H1 (cell line): ENCODE measurements at regions not wholly inside any gene's neighbourhood (a gene's known extent, or its start where the extent isn't known, plus 50 kb on each side); places are given as distances from the start of the nearest gene placed in this dataset.

ENCODE experiments used
- CTCF ChIA-PET: fragments of 300-600 bp; sonication (Branson Sonifier 250); formaldehyde crosslinking; loops from one replicate; lab custom pipeline; 2021; ENCODE audit not compliant: partially characterized antibody; lab: Charles Lee
- POLR2A ChIA-PET: fragments of 300-600 bp; sonication (Branson Sonifier 250); formaldehyde crosslinking; loops from one replicate; lab custom pipeline; 2021; ENCODE audit warnings: inconsistent platforms; ENCODE audit not compliant: partially characterized antibody; lab: Charles Lee
- DNase-seq, 2 experiments: peaks; one replicate each; pipeline versions ENCODE4 v3.0.0 to v3.0.0-alpha.2; 2010 to 2022; ENCODE audit warnings: low spot score in 2 of 2, low read depth in 1 of 2, mixed read lengths in 1 of 2
- FAIRE-seq: peaks from 2 replicates; lab custom pipeline; 2011; peaks lifted over from hg19 to GRCh38; lab: Jason Lieb, UNC
- H2AFZ ChIP-seq: 2 replicates; pipeline ENCODE4 v1.8.1; 2012; ENCODE audit warnings: low read length, inconsistent platforms
- H2AK5ac ChIP-seq: 2 replicates; pipeline ENCODE4 v1.6.1; 2013; ENCODE audit warnings: low read depth, low read length
- H2BK120ac ChIP-seq: replicated peaks from 2 replicates; pipeline ENCODE3; 2013; ENCODE audit warnings: low read depth, low read length, inconsistent platforms
- H2BK12ac ChIP-seq: 2 replicates; pipeline ENCODE4 v1.6.1; 2013; ENCODE audit warnings: low read depth, low read length
- H2BK15ac ChIP-seq: 2 replicates; pipeline ENCODE4 v1.6.1; 2013; ENCODE audit warnings: low read length
- H2BK20ac ChIP-seq: 2 replicates; pipeline ENCODE4 v1.6.1; 2013; ENCODE audit warnings: low read length
- H2BK5ac ChIP-seq: 2 replicates; pipeline ENCODE4 v1.6.1; 2013; ENCODE audit warnings: low read depth, low read length
- H3K14ac ChIP-seq: 2 replicates; pipeline ENCODE4 v1.6.1; 2013; ENCODE audit warnings: inconsistent platforms; ENCODE audit not compliant: insufficient read length
- H3K18ac ChIP-seq: 2 replicates; pipeline ENCODE4 v1.6.1; 2013; ENCODE audit warnings: low read length; ENCODE audit errors: extremely low read depth
- H3K23ac ChIP-seq: 2 replicates; pipeline ENCODE4 v1.6.1; 2013; ENCODE audit warnings: inconsistent platforms; ENCODE audit not compliant: insufficient read length
- H3K23me2 ChIP-seq: 2 replicates; pipeline ENCODE4 v1.6.1; 2013; ENCODE audit warnings: low read depth, low read length
- H3K27ac ChIP-seq: 2 replicates; pipeline ENCODE4 v1.6.1; 2011; ENCODE audit warnings: low read depth, low read length, inconsistent platforms
- H3K27me3 ChIP-seq, 4 experiments: replicated peaks in 1 of 4; 1 replicate in 1 of 4; 2 replicates in 3 of 4; pipeline versions ENCODE4 v1.6.1 to v1.8.1; 2011 to 2013; ENCODE audit warnings: low read length in 3 of 4, mild to moderate bottlenecking in 3 of 4, inconsistent platforms in 2 of 4, mixed read lengths in 2 of 4, moderate library complexity in 1 of 4; ENCODE audit not compliant: control insufficient read depth in 3 of 4, insufficient read depth in 3 of 4; ENCODE audit errors: extremely low read depth in 1 of 4
- H3K36me3 ChIP-seq, 4 experiments: 2 replicates each; pipeline versions ENCODE4 v1.6.1 to v1.8.1; 2011 to 2013; ENCODE audit warnings: mild to moderate bottlenecking in 4 of 4, low read length in 3 of 4, moderate library complexity in 2 of 4, control low read depth in 1 of 4, inconsistent platforms in 1 of 4; ENCODE audit not compliant: insufficient read depth in 4 of 4, control insufficient read depth in 2 of 4
- H3K4ac ChIP-seq: replicated peaks from 2 replicates; pipeline ENCODE3; 2013; ENCODE audit warnings: low read length, low read depth, mixed read lengths, inconsistent platforms; ENCODE audit not compliant: insufficient read length
- H3K4me1 ChIP-seq, 4 experiments: replicated peaks in 1 of 4; 1 replicate in 1 of 4; 2 replicates in 3 of 4; pipeline versions ENCODE4 v1.6.1 to v1.8.1; 2011 to 2013; ENCODE audit warnings: low read length in 3 of 4, inconsistent platforms in 2 of 4, mixed read lengths in 1 of 4; ENCODE audit not compliant: insufficient read depth in 4 of 4, control insufficient read depth in 3 of 4
- H3K4me2 ChIP-seq, 2 experiments: 2 replicates each; pipeline versions ENCODE4 v1.6.1 to v1.8.1; 2011 to 2013; ENCODE audit warnings: low read depth in 2 of 2, low read length in 2 of 2, control low read depth in 1 of 2, inconsistent platforms in 1 of 2, mild to moderate bottlenecking in 1 of 2; ENCODE audit not compliant: insufficient read depth in 1 of 2
- H3K4me3 ChIP-seq, 4 experiments: fragments of 200-600, 300-600 bp in 1 of 4; sonication (generic), shearing (Covaris generic), sonication (Bioruptor Twin) in 1 of 4; 2 replicates each; pipeline versions ENCODE4 v1.5.1 to v1.8.1; 2011 to 2016; ENCODE audit warnings: low read length in 4 of 4, low read depth in 3 of 4, control low read depth in 2 of 4, inconsistent platforms in 2 of 4, mild to moderate bottlenecking in 2 of 4, mixed read lengths in 1 of 4, moderate library complexity in 1 of 4; ENCODE audit not compliant: insufficient read depth in 2 of 4; ENCODE audit errors: extremely low read depth in 1 of 4
- H3K56ac ChIP-seq: replicated peaks from 2 replicates; pipeline ENCODE3; 2013; ENCODE audit warnings: low read depth, mild to moderate bottlenecking, mixed read lengths, low read length, inconsistent platforms; ENCODE audit not compliant: insufficient read length
- H3K79me1 ChIP-seq: 2 replicates; pipeline ENCODE4 v1.6.1; 2013; ENCODE audit warnings: low read depth, low read length, control low read depth
- H3K79me2 ChIP-seq, 2 experiments: 2 replicates each; pipeline versions ENCODE4 v1.6.1 to v1.8.1; 2012 to 2013; ENCODE audit warnings: low read length in 2 of 2, mild to moderate bottlenecking in 2 of 2, inconsistent platforms in 1 of 2; ENCODE audit not compliant: insufficient read depth in 2 of 2, control insufficient read depth in 1 of 2
- H3K9ac ChIP-seq, 4 experiments: replicated peaks in 1 of 4; 1 replicate in 1 of 4; 2 replicates in 3 of 4; pipeline versions ENCODE4 v1.6.1 to v1.8.1; 2011 to 2013; ENCODE audit warnings: low read depth in 3 of 4, low read length in 3 of 4, control low read depth in 2 of 4, mild to moderate bottlenecking in 2 of 4, moderate library complexity in 2 of 4, inconsistent platforms in 1 of 4; ENCODE audit errors: extremely low read depth in 1 of 4
- H3K9me3 ChIP-seq, 2 experiments: 2 replicates each; pipeline versions ENCODE4 v1.6.1 to v1.8.1; 2012 to 2013; ENCODE audit warnings: mild to moderate bottlenecking in 2 of 2, moderate library complexity in 2 of 2, control low read depth in 1 of 2, inconsistent platforms in 1 of 2, low read depth in 1 of 2, low read length in 1 of 2, mixed read lengths in 1 of 2; ENCODE audit not compliant: insufficient read depth in 2 of 2
- H4K20me1 ChIP-seq, 2 experiments: replicated peaks in 1 of 2; 2 replicates each; pipeline versions ENCODE3 to v1.8.1; 2011 to 2013; ENCODE audit warnings: inconsistent platforms in 2 of 2, low read length in 2 of 2, mild to moderate bottlenecking in 1 of 2; ENCODE audit not compliant: insufficient read depth in 2 of 2, control insufficient read depth in 1 of 2
- H4K5ac ChIP-seq: 2 replicates; pipeline ENCODE4 v1.6.1; 2013; ENCODE audit warnings: low read length, low read depth, mixed read lengths, inconsistent platforms; ENCODE audit not compliant: insufficient read length
- H4K8ac ChIP-seq: 2 replicates; pipeline ENCODE4 v1.8.0; 2013; ENCODE audit warnings: mild to moderate bottlenecking, moderate library complexity, low read length, inconsistent platforms; ENCODE audit not compliant: insufficient read depth; ENCODE audit errors: extremely low read depth
- H4K91ac ChIP-seq: replicated peaks from 2 replicates; pipeline ENCODE3; 2013; ENCODE audit warnings: low read length, mixed read lengths, inconsistent platforms; ENCODE audit not compliant: insufficient read length
- BRCA1 ChIP-seq: IDR thresholded peaks from 2 replicates; pipeline ENCODE4 v1.6.1; 2012; ENCODE audit warnings: low read depth, low read length, improper control_type of control experiment
- JUND ChIP-seq: IDR thresholded peaks from 2 replicates; pipeline ENCODE4 v1.6.1; 2011; ENCODE audit warnings: mild to moderate bottlenecking, improper control_type of control experiment, low read length
- POU5F1 ChIP-seq: IDR thresholded peaks from 2 replicates; pipeline ENCODE4 v1.6.1; 2011; ENCODE audit warnings: low read depth, mild to moderate bottlenecking, low read length, moderate library complexity
- RAD21 ChIP-seq, 2 experiments: IDR thresholded peaks in 1 of 2; conservative IDR thresholded peaks in 1 of 2; 2 replicates each; pipeline ENCODE4 v1.6.1; 2011; ENCODE audit warnings: low read depth in 2 of 2, low read length in 2 of 2, improper control_type of control experiment in 1 of 2, inconsistent platforms in 1 of 2, mild to moderate bottlenecking in 1 of 2, moderate library complexity in 1 of 2
- RNF2 ChIP-seq: fragments of 200-900, 300-1000 bp; sonication (generic); IDR thresholded peaks from 2 replicates; pipeline ENCODE4 v1.7.1; 2016; ENCODE audit warnings: borderline replicate concordance, low read depth, mild to moderate bottlenecking, antibody characterized with exemption, low read length; ENCODE audit not compliant: poor library complexity, severe bottlenecking; ENCODE audit errors: missing control alignments
- SP2 ChIP-seq: IDR thresholded peaks from 2 replicates; pipeline ENCODE4 v1.6.1; 2012; ENCODE audit warnings: mild to moderate bottlenecking, low read length, inconsistent platforms
- SP4 ChIP-seq: IDR thresholded peaks from 2 replicates; pipeline ENCODE4 v1.6.1; 2012; ENCODE audit warnings: low read length, inconsistent platforms
- TCF12 ChIP-seq: IDR thresholded peaks from 2 replicates; pipeline ENCODE4 v1.6.1; 2011; ENCODE audit warnings: low read depth, mild to moderate bottlenecking, low read length
- TEAD4 ChIP-seq: IDR thresholded peaks from 2 replicates; pipeline ENCODE4 v1.6.1; 2012; ENCODE audit warnings: low read depth, low read length, inconsistent platforms, mixed read lengths
- ZNF274 ChIP-seq: IDR thresholded peaks from 2 replicates; pipeline ENCODE4 v1.7.0; 2012; ENCODE audit warnings: low read length, borderline replicate concordance; ENCODE audit errors: extremely low read depth
- WGBS, 2 experiments: shearing (Covaris generic) in 1 of 2; methylation state at CpG; one replicate each; pipeline versions ENCODE4 v1.1.6 to v1.1.7; 2013 to 2015; ENCODE audit warnings: low lambda C conversion rate in 2 of 2, mixed read lengths in 2 of 2, inconsistent platforms in 1 of 2, low coverage in 1 of 2, missing lambda C conversion rate in 1 of 2; ENCODE audit not compliant: insufficient replicate concordance in 2 of 2, insufficient coverage in 1 of 2, insufficient read length in 1 of 2; ENCODE audit errors: extremely low coverage in 1 of 2, missing lambda C conversion rate in 1 of 2; 5-methylcytosine and 5-hydroxymethylcytosine counted together

GRCh38 chr4:138765442-138765841, 250.1 kb upstream of the NOCT start:
- FAIRE-seq (no peak), DNase-seq (no peak)
- no peak overlapping the region for H2AK5ac ChIP-seq
- no peaks in the 10 kb centered on the region for H3K36me3 ChIP-seq
- CTCF ChIA-PET = interaction anchor here (1.0 to 1.6 kb wide), 3 partner anchors 8 to 84 kb away, joined by 3 to 4 read pairs (median 4); no protein-coding TSS in a partner anchor
- H3K14ac ChIP-seq = no peak overlapping the region
- H3K4ac ChIP-seq = no peak overlapping the region
- WGBS, 2 experiments = 83% methylated on average over 3 of the region's 3 CpGs; no CpG with 5 or more reads in 1 of the 2 experiments
- no peak overlapping the region for H2BK120ac ChIP-seq
- H3K4me1 ChIP-seq = no peaks in the 10 kb centered on the region
- no peak overlapping the region for H2BK5ac ChIP-seq
- H3K9me3 ChIP-seq = no peaks in the 10 kb centered on the region
- no peak overlapping the region for H2BK20ac ChIP-seq
- H3K18ac ChIP-seq = no peak overlapping the region
- TF ChIP-seq JUND (no peak), ZNF274 (no peak), BRCA1 (no peak), TCF12 (no peak), SP4 (no peak), SP2 (no peak), POU5F1 (no peak), TEAD4 (no peak), RAD21 (IDR thresholded peaks at IDR 0.05 in 1 of 2, conservative IDR thresholded peaks at IDR 0.05 in 1 of 2; ENCODE audit: low read depth in 2 of 2, low read length in 2 of 2) (no peak), RNF2 (no peak)
- no peak overlapping the region for H3K4me2 ChIP-seq
- H3K79me2 ChIP-seq = no peaks in the 10 kb centered on the region
- H3K9ac ChIP-seq = no peak overlapping the region
- H4K8ac ChIP-seq = no peak overlapping the region
- H3K56ac ChIP-seq = no peak overlapping the region
- H2BK12ac ChIP-seq = no peak overlapping the region
- H3K4me3 ChIP-seq = no peak overlapping the region
- H3K79me1 ChIP-seq = no peaks in the 10 kb centered on the region
- no peak overlapping the region for H2BK15ac ChIP-seq
- H3K23me2 ChIP-seq = no peaks in the 10 kb centered on the region
- H3K27me3 ChIP-seq = no peaks in the 10 kb centered on the region
- no peak overlapping the region for H3K27ac ChIP-seq
- no peaks in the 10 kb centered on the region for H4K20me1 ChIP-seq
- no peak overlapping the region for H4K5ac ChIP-seq
- no peak overlapping the region for H3K23ac ChIP-seq
- no peak overlapping the region for H4K91ac ChIP-seq
- no peak overlapping the region for H2AFZ ChIP-seq
- POLR2A ChIA-PET = no interaction called here
